ENCODE measurements at regions not wholly inside any gene's neighbourhood (a gene's known extent, or its start where the extent isn't known, plus 50 kb on each side); places are given as distances from the start of the nearest gene placed in this dataset.

DNA sequence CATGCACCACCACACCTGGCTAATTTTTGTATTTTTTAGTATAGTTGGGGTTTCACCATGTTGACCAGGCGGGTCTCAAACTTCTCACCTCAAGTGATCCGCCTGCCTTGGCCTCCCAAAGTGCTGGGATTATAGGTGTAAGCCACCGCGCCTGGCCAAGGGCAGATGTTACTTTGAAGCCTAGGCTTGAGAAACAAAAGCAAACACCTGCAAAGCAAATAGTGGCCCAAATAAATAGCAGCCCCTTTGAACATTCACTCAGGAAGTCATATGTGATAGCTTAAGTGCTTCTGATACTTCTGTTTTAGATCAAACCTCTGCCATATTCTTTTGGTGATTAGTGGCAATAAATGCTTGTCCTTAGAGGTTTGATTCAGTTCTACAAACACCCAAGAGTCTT is 404.5 kb upstream of the SMIM21 start:
- Histone ChIP-seq H3K4me3 (ENCODE audit: low read depth in 1 of 2, low read length in 2 of 2) (no peak overlapping the region), H3K4me1 (ENCODE audit: control insufficient read depth in 1 of 2, insufficient read depth in 2 of 2, low read length in 2 of 2) (no peaks in the 10 kb centered on the region), H3K27me3 (ENCODE audit: control insufficient read depth in 1 of 2, insufficient read depth in 2 of 2, low read length in 2 of 2) (no peaks in the 10 kb centered on the region), H3K36me3 (ENCODE audit: control insufficient read depth in 1 of 2, insufficient read depth in 2 of 2, low read length in 2 of 2) (no peaks in the 10 kb centered on the region), H3K9me3 (ENCODE audit: control insufficient read depth in 1 of 2, low read length in 2 of 2) (no peaks in the 10 kb centered on the region), H3K27ac (ENCODE audit: low read depth, low read length) (no peak overlapping the region), H3K9ac (ENCODE audit: low read depth in 1 of 2, low read length in 2 of 2) (no peak overlapping the region)

DNA sequence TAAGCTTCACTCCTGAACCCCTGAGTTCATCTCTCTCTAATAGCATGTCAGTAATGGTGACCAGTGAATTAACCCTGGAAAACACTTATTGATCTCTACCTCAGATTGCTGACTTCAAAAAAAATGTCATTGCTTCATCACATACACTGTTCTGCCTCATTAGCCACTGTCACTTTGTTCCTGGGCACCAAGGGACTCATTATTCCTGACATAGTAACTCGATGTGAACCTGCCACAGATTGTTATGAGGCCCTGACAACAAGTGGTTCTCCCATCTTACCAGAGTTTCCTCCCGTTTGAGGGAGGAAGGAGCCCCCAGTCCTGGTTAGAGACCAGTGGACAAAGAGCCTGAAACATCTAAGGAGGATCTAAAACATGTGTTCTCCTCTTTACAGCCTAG is 403.3 kb upstream of the SMIM21 start:
- no peak overlapping the region for H3K4me3 ChIP-seq (ENCODE audit: low read depth in 1 of 2, low read length in 2 of 2)
- no peak overlapping the region for H3K27ac ChIP-seq (ENCODE audit: low read depth, low read length)
- H3K9ac ChIP-seq (ENCODE audit: low read depth in 1 of 2, low read length in 2 of 2), result no peak overlapping the region
- H3K9me3 ChIP-seq (ENCODE audit: control insufficient read depth in 1 of 2, low read length in 2 of 2), result no peaks in the 10 kb centered on the region
- no peaks in the 10 kb centered on the region for H3K36me3 ChIP-seq (ENCODE audit: control insufficient read depth in 1 of 2, insufficient read depth in 2 of 2, low read length in 2 of 2)
- no peaks in the 10 kb centered on the region for H3K4me1 ChIP-seq (ENCODE audit: control insufficient read depth in 1 of 2, insufficient read depth in 2 of 2, low read length in 2 of 2)
- no peaks in the 10 kb centered on the region for H3K27me3 ChIP-seq (ENCODE audit: control insufficient read depth in 1 of 2, insufficient read depth in 2 of 2, low read length in 2 of 2)

DNA sequence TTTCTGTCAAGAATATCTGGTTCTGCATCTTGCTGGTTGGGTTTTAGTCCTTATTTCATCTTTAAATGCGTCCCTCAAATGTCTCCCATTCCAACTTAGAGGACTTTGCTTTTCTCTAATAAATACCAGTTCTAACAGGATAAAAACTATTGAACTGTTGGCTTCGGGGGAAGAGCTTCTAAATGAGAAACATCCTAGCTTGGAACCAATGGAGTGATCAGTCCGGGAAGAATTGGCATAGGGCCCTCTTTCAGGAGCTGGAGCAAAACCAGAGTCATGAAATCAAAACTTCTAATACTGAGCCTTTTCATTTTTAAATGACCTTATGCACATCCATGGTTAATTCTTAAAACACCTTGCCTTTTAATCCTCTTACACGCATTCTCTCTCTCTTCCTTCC is 401.6 kb upstream of the SMIM21 start:
- no peak overlapping the region for H3K4me3 ChIP-seq (ENCODE audit: low read depth in 1 of 2, low read length in 2 of 2)
- H3K27ac ChIP-seq (ENCODE audit: low read depth, low read length), result no peak overlapping the region
- H3K36me3 ChIP-seq (ENCODE audit: control insufficient read depth in 1 of 2, insufficient read depth in 2 of 2, low read length in 2 of 2), result no peaks in the 10 kb centered on the region
- H3K9me3 ChIP-seq (ENCODE audit: control insufficient read depth in 1 of 2, low read length in 2 of 2), result no peaks in the 10 kb centered on the region
- no peak overlapping the region for H3K9ac ChIP-seq (ENCODE audit: low read depth in 1 of 2, low read length in 2 of 2)
- no peaks in the 10 kb centered on the region for H3K4me1 ChIP-seq (ENCODE audit: control insufficient read depth in 1 of 2, insufficient read depth in 2 of 2, low read length in 2 of 2)
- H3K27me3 ChIP-seq (ENCODE audit: control insufficient read depth in 1 of 2, insufficient read depth in 2 of 2, low read length in 2 of 2), result no peaks in the 10 kb centered on the region

DNA sequence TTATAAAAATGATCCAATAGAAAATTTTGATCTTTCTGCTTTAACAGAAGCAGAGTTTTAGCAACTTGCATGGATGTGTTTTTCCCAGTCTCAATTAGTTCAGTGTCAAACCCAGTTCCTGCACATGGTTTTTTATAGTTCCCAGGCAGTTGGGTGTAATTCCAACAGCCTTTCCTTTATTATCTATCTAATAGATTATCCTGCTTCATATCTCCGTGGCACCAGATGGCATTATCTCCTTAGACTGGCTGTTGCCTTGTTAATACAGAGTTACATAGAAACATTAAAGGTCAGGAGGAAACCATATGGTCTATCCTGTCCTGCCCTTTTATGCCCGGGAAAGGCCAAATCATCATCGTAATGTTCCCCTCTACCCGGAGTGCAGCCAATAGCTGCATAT is 400.9 kb upstream of the SMIM21 start:
- Histone ChIP-seq H3K36me3 (ENCODE audit: control insufficient read depth in 1 of 2, insufficient read depth in 2 of 2, low read length in 2 of 2) (no peaks in the 10 kb centered on the region), H3K9ac (ENCODE audit: low read depth in 1 of 2, low read length in 2 of 2) (no peak overlapping the region), H3K27ac (ENCODE audit: low read depth, low read length) (no peak overlapping the region), H3K27me3 (ENCODE audit: control insufficient read depth in 1 of 2, insufficient read depth in 2 of 2, low read length in 2 of 2) (no peaks in the 10 kb centered on the region), H3K4me3 (ENCODE audit: low read depth in 1 of 2, low read length in 2 of 2) (no peak overlapping the region), H3K9me3 (ENCODE audit: control insufficient read depth in 1 of 2, low read length in 2 of 2) (no peaks in the 10 kb centered on the region), H3K4me1 (ENCODE audit: control insufficient read depth in 1 of 2, insufficient read depth in 2 of 2, low read length in 2 of 2) (no peaks in the 10 kb centered on the region)

DNA sequence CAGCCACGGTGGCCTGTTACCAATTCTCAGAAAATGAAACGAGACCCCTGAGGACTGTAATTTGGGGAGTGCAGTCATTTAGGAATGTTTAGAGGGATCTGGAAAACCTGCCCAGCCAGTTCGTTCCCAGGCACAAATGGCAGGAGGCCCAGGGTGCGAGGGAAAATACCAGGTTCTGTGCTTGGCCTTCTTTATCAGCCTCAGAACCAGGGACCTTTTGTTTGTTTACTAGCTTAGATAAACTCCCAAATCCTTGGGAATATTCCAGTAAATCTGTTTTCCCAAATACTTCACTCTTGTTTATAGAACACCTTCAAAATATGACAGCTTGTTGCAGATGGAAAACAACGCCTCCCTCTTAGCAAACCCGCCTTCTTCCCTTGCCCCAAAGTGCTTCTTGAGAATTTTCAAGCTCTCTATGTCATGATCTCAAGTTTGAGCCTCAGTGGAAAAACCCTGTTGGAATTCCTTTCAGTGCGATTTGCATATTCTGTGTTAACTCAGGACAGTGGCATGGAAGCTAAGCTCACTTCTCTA is 400.3 kb upstream of the SMIM21 start:
- no peaks in the 10 kb centered on the region for H3K27me3 ChIP-seq (ENCODE audit: control insufficient read depth in 1 of 2, insufficient read depth in 2 of 2, low read length in 2 of 2)
- H3K36me3 ChIP-seq (ENCODE audit: control insufficient read depth in 1 of 2, insufficient read depth in 2 of 2, low read length in 2 of 2), result no peaks in the 10 kb centered on the region
- H3K4me1 ChIP-seq (ENCODE audit: control insufficient read depth in 1 of 2, insufficient read depth in 2 of 2, low read length in 2 of 2), result no peaks in the 10 kb centered on the region
- no peak overlapping the region for H3K9ac ChIP-seq (ENCODE audit: low read depth in 1 of 2, low read length in 2 of 2)
- no peak overlapping the region for H3K4me3 ChIP-seq (ENCODE audit: low read depth in 1 of 2, low read length in 2 of 2)
- no peak overlapping the region for H3K27ac ChIP-seq (ENCODE audit: low read depth, low read length)
- no peaks in the 10 kb centered on the region for H3K9me3 ChIP-seq (ENCODE audit: control insufficient read depth in 1 of 2, low read length in 2 of 2)

DNA sequence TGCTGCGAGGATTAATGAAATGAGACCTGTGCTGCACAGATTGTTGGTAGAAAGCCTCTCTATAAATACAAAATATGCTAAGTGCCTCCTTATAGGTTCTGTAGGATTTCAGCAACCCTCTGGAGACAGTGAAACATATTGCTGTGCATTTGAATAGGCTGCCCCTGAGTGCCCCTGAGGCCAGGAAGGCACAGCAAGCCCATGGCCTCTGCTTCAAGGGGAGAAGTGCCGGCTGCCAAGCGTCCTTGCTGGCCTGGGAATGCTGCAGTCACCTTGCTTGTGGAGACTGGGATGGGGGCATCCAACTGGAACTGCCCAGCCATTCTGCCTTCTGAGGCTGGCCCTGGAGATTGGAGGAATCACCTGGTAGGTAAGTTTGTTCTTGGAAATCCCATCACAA is 397.2 kb upstream of the SMIM21 start:
- no peak overlapping the region for H3K4me3 ChIP-seq (ENCODE audit: low read depth in 1 of 2, low read length in 2 of 2)
- no peaks in the 10 kb centered on the region for H3K4me1 ChIP-seq (ENCODE audit: control insufficient read depth in 1 of 2, insufficient read depth in 2 of 2, low read length in 2 of 2)
- no peaks in the 10 kb centered on the region for H3K36me3 ChIP-seq (ENCODE audit: control insufficient read depth in 1 of 2, insufficient read depth in 2 of 2, low read length in 2 of 2)
- H3K9ac ChIP-seq (ENCODE audit: low read depth in 1 of 2, low read length in 2 of 2), result no peak overlapping the region
- H3K27me3 ChIP-seq (ENCODE audit: control insufficient read depth in 1 of 2, insufficient read depth in 2 of 2, low read length in 2 of 2), result no peaks in the 10 kb centered on the region
- no peak overlapping the region for H3K27ac ChIP-seq (ENCODE audit: low read depth, low read length)
- H3K9me3 ChIP-seq (ENCODE audit: control insufficient read depth in 1 of 2, low read length in 2 of 2), result no peaks in the 10 kb centered on the region

DNA sequence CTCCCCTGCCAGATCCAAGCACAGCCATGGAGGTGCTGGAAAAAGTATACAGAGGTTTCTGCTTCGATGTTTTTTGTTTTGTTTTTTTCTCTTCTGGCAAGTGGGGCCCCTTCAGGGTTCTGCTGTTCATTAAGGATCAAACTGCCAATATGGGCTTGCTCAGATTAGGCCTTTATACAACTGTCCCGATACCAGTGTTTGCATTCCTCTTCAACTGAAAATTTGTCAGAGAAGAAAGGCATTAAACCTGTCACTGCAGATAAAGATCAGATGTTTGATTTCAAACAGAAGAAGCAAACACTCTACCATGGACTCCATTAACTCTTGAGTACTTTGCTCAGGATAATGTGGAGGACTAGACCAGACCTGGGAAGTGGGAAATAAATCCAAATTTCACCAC is 396.0 kb upstream of the SMIM21 start:
- no peaks in the 10 kb centered on the region for H3K9me3 ChIP-seq (ENCODE audit: control insufficient read depth in 1 of 2, low read length in 2 of 2)
- H3K9ac ChIP-seq (ENCODE audit: low read depth in 1 of 2, low read length in 2 of 2), result no peak overlapping the region
- H3K36me3 ChIP-seq (ENCODE audit: control insufficient read depth in 1 of 2, insufficient read depth in 2 of 2, low read length in 2 of 2), result no peaks in the 10 kb centered on the region
- no peak overlapping the region for H3K4me3 ChIP-seq (ENCODE audit: low read depth in 1 of 2, low read length in 2 of 2)
- no peak overlapping the region for H3K27ac ChIP-seq (ENCODE audit: low read depth, low read length)
- no peaks in the 10 kb centered on the region for H3K27me3 ChIP-seq (ENCODE audit: control insufficient read depth in 1 of 2, insufficient read depth in 2 of 2, low read length in 2 of 2)
- H3K4me1 ChIP-seq (ENCODE audit: control insufficient read depth in 1 of 2, insufficient read depth in 2 of 2, low read length in 2 of 2), result no peaks in the 10 kb centered on the region

DNA sequence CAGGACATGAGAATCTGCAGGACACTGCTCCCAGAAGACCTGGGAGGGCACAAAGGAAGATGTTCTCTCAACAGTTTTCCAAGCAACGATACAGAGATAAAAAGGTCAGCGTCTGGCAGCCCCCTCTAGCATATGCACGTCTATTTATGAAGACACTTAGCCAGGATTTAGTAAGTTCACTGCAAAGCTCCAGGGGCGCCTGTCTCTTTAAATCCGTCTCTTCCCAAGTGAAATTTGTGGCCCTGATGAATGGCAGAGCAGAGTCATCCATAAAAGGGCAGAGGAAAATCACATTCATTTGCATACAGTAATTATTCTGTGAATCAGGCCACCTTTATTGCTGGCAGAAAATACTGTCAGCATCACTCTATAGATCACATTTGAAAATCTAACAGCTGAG is 390.9 kb upstream of the SMIM21 start:
- Histone ChIP-seq H3K4me1 (ENCODE audit: control insufficient read depth in 1 of 2, insufficient read depth in 2 of 2, low read length in 2 of 2) (no peaks in the 10 kb centered on the region), H3K9me3 (ENCODE audit: control insufficient read depth in 1 of 2, low read length in 2 of 2) (no peaks in the 10 kb centered on the region), H3K36me3 (ENCODE audit: control insufficient read depth in 1 of 2, insufficient read depth in 2 of 2, low read length in 2 of 2) (no peaks in the 10 kb centered on the region), H3K4me3 (ENCODE audit: low read depth in 1 of 2, low read length in 2 of 2) (no peak overlapping the region), H3K27ac (ENCODE audit: low read depth, low read length) (no peak overlapping the region), H3K27me3 (ENCODE audit: control insufficient read depth in 1 of 2, insufficient read depth in 2 of 2, low read length in 2 of 2) (no peaks in the 10 kb centered on the region), H3K9ac (ENCODE audit: low read depth in 1 of 2, low read length in 2 of 2) (no peak overlapping the region)

DNA sequence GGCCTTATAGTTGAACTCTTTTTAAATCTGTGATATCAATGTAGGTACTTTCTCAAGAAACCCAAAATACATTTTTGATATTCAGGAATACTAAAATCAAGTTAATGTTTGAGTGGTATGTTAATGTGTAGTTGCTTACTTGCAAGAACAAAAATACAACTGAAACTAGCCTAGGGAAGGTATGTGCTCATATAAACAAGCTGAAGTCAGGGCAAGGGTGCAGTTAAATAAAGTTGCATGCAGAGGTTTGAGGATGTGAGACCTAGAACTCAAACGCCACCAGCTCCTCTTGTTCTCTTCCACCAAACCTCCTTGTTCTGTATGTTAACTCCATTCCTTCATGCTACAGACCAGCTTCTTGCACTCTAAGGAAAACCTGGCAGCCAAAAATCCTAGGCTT is 388.3 kb upstream of the SMIM21 start:
- H3K9me3 ChIP-seq (ENCODE audit: control insufficient read depth in 1 of 2, low read length in 2 of 2), result no peaks in the 10 kb centered on the region
- H3K4me1 ChIP-seq (ENCODE audit: control insufficient read depth in 1 of 2, insufficient read depth in 2 of 2, low read length in 2 of 2), result no peaks in the 10 kb centered on the region
- H3K4me3 ChIP-seq (ENCODE audit: low read depth in 1 of 2, low read length in 2 of 2), result no peak overlapping the region
- no peak overlapping the region for H3K27ac ChIP-seq (ENCODE audit: low read depth, low read length)
- H3K27me3 ChIP-seq (ENCODE audit: control insufficient read depth in 1 of 2, insufficient read depth in 2 of 2, low read length in 2 of 2), result no peaks in the 10 kb centered on the region
- H3K36me3 ChIP-seq (ENCODE audit: control insufficient read depth in 1 of 2, insufficient read depth in 2 of 2, low read length in 2 of 2), result no peaks in the 10 kb centered on the region
- no peak overlapping the region for H3K9ac ChIP-seq (ENCODE audit: low read depth in 1 of 2, low read length in 2 of 2)

DNA sequence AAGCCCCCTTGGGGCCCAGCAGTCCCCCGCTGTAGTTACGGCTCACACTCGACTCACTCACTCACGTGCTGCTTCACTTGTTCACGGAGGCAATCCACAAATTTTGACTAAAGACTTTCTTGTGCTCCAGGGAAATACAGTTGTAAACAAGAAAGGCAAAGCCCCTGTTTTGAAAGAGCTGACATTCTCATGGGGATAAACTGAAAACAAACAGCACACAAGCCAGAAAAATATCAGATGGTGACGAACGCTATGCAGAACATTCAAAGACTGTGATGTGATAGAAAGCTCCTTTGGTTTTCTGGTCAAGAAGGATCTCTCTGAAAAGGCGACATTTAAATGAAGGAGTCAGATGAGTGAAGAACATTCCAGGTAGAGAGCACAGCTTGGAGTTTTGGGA is 385.3 kb upstream of the SMIM21 start:
- Histone ChIP-seq H3K36me3 (ENCODE audit: control insufficient read depth in 1 of 2, insufficient read depth in 2 of 2, low read length in 2 of 2) (no peaks in the 10 kb centered on the region), H3K4me1 (ENCODE audit: control insufficient read depth in 1 of 2, insufficient read depth in 2 of 2, low read length in 2 of 2) (no peaks in the 10 kb centered on the region), H3K9me3 (ENCODE audit: control insufficient read depth in 1 of 2, low read length in 2 of 2) (no peaks in the 10 kb centered on the region), H3K9ac (ENCODE audit: low read depth in 1 of 2, low read length in 2 of 2) (no peak overlapping the region), H3K27ac (ENCODE audit: low read depth, low read length) (no peak overlapping the region), H3K27me3 (ENCODE audit: control insufficient read depth in 1 of 2, insufficient read depth in 2 of 2, low read length in 2 of 2) (no peaks in the 10 kb centered on the region), H3K4me3 (ENCODE audit: low read depth in 1 of 2, low read length in 2 of 2) (no peak overlapping the region)

DNA sequence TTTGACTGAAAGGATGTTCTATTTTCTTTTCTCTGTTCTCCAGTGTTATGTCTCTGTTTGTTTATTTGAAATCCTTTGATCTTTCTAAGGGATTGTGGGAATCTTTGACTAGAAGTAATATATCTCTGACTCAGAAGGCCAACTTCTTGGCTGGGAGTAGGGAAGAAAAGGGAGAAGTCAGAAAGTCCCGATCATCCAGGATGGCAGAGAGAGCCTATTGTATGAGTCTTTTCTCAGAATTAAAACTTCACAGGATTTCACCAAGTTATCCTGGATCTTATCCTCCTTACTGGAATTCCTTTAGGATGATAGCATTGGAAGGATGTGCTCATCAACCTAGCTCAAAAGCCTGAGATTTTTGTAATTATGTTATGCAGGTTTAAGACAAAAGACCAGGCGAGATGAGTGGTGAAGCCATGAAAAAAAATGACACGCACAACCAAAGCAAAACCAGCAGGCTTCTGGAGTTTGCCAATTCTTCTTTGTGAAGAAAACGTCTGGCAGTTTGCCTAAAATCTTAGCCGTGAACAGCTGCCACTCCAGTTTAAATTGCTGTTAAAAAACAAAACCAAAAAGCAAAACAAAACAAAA is 383.6 kb upstream of the SMIM21 start:
- H3K36me3 ChIP-seq (ENCODE audit: control insufficient read depth in 1 of 2, insufficient read depth in 2 of 2, low read length in 2 of 2), result no peaks in the 10 kb centered on the region
- no peak overlapping the region for H3K4me3 ChIP-seq (ENCODE audit: low read depth in 1 of 2, low read length in 2 of 2)
- no peak overlapping the region for H3K9ac ChIP-seq (ENCODE audit: low read depth in 1 of 2, low read length in 2 of 2)
- no peaks in the 10 kb centered on the region for H3K4me1 ChIP-seq (ENCODE audit: control insufficient read depth in 1 of 2, insufficient read depth in 2 of 2, low read length in 2 of 2)
- H3K9me3 ChIP-seq (ENCODE audit: control insufficient read depth in 1 of 2, low read length in 2 of 2), result no peaks in the 10 kb centered on the region
- no peak overlapping the region for H3K27ac ChIP-seq (ENCODE audit: low read depth, low read length)
- no peaks in the 10 kb centered on the region for H3K27me3 ChIP-seq (ENCODE audit: control insufficient read depth in 1 of 2, insufficient read depth in 2 of 2, low read length in 2 of 2)
